GM06990 (cell line): ENCODE measurements at regions not wholly inside any gene's neighbourhood (a gene's known extent, or its start where the extent isn't known, plus 50 kb on each side); places are given as distances from the start of the nearest gene placed in this dataset.

Experiments
- DNase-seq: peaks from one replicate; pipeline ENCODE4 v3.0.0-alpha.2; 2011; ENCODE audit not compliant: insufficient read length; ENCODE audit errors: extremely low read depth
- H3K27me3 ChIP-seq: replicated peaks from 2 replicates; pipeline ENCODE4 v1.6.0; 2011; ENCODE audit warnings: low read length; ENCODE audit not compliant: control insufficient read depth, insufficient read depth
- H3K36me3 ChIP-seq: 2 replicates; pipeline ENCODE4 v1.5.1; 2011; ENCODE audit warnings: low read length; ENCODE audit not compliant: control insufficient read depth, insufficient read depth
- H3K4me3 ChIP-seq: replicated peaks from 2 replicates; pipeline ENCODE4 v1.5.1; 2011; ENCODE audit warnings: low read depth, mild to moderate bottlenecking, control low read depth, low read length
- CTCF ChIP-seq: IDR thresholded peaks from 2 replicates; pipeline ENCODE4 v1.5.1; 2011; ENCODE audit warnings: low read length, control low read depth, mild to moderate bottlenecking, inconsistent platforms; ENCODE audit not compliant: insufficient read depth, poor library complexity, severe bottlenecking

- Histone ChIP-seq H3K36me3 (no peaks in the 10 kb centered on the region), H3K4me3 (no peak overlapping the region), H3K27me3 (no peaks in the 10 kb centered on the region)
- no peak for DNase-seq
- no peak for TF ChIP-seq CTCF
Measured at GRCh38 chr7:46993396-46993795, 588.5 kb downstream of the TNS3 start.

GRCh38 chr7:46990761-46991160 lies 591.1 kb downstream of the TNS3 start:
- H3K36me3 ChIP-seq, result no peaks in the 10 kb centered on the region
- DNase-seq, result no peak
- no peak overlapping the region for H3K4me3 ChIP-seq
- TF ChIP-seq CTCF, result no peak
- H3K27me3 ChIP-seq, result no peaks in the 10 kb centered on the region

GRCh38 chr7:46989247-46989646 lies 592.7 kb downstream of the TNS3 start:
- no peak for DNase-seq
- no peak overlapping the region for H3K4me3 ChIP-seq
- H3K27me3 ChIP-seq, result no peaks in the 10 kb centered on the region
- H3K36me3 ChIP-seq, result no peaks in the 10 kb centered on the region
- TF ChIP-seq CTCF, result no peak

- no peak for DNase-seq
- no peak overlapping the region for H3K4me3 ChIP-seq
- H3K36me3 ChIP-seq, result no peaks in the 10 kb centered on the region
- no peak for TF ChIP-seq CTCF
- no peaks in the 10 kb centered on the region for H3K27me3 ChIP-seq
Measured at GRCh38 chr7:46982928-46983327, 599.0 kb downstream of the TNS3 start.

- H3K27me3 ChIP-seq, result no peaks in the 10 kb centered on the region
- TF ChIP-seq CTCF, result no peak
- H3K36me3 ChIP-seq, result no peaks in the 10 kb centered on the region
Measured at GRCh38 chr7:46979439-46979838, 602.5 kb downstream of the TNS3 start.

GRCh38 chr7:46975493-46975892 lies 606.4 kb downstream of the TNS3 start:
- no peak for DNase-seq
- TF ChIP-seq CTCF, result no peak
- H3K4me3 ChIP-seq, result no peak overlapping the region
- no peaks in the 10 kb centered on the region for H3K36me3 ChIP-seq
- no peaks in the 10 kb centered on the region for H3K27me3 ChIP-seq

More at GRCh38 chr7:46979439-46979838, 602.5 kb downstream of the TNS3 start:
- H3K4me3 ChIP-seq, result no peak overlapping the region
- DNase-seq, result no peak
